Esophagus muscularis mucosa (tissue), 3 donors: ENCODE measurements at regions not wholly inside any gene's neighbourhood (a gene's known extent, or its start where the extent isn't known, plus 50 kb on each side); places are given as distances from the start of the nearest gene placed in this dataset.

Experiments
- CTCF ChIP-seq, 3 experiments: fragments of 200-600 bp in 2 of 3; fragments of 450-650 bp in 1 of 3; sonication (generic) in 2 of 3; IDR thresholded peaks; one replicate each; pipeline ENCODE4 v1.5.1; 2017 to 2019; ENCODE audit warnings: antibody characterized with exemption in 3 of 3, mild to moderate bottlenecking in 2 of 3, moderate library complexity in 1 of 3
- POLR2A ChIP-seq: fragments of 450-650 bp; IDR thresholded peaks from one replicate; pipeline ENCODE4 v1.6.1; 2017; ENCODE audit warnings: antibody characterized with exemption, moderate library complexity, mild to moderate bottlenecking, low read depth

GRCh38 chr13:30837227-30838159 is 68.6 kb upstream of the MEDAG start:
- TF ChIP-seq POLR2A (no peak), CTCF (IDR thresholded peaks at IDR 0.05) (no peak)
